HG03095 (cell line): ENCODE measurements at regions not wholly inside any gene's neighbourhood (a gene's known extent, or its start where the extent isn't known, plus 50 kb on each side); places are given as distances from the start of the nearest gene placed in this dataset.
"Not testable (repeated sequence)": the region's sequence is repeated elsewhere in the genome, so short reads cannot be mapped to it uniquely, and the experiment has no call there.

ENCODE experiments used
- ATAC-seq: cut with Tn5 transposase; IDR thresholded peaks from one replicate; pipeline ENCODE4 v1.9.1; 2021; ENCODE audit warnings: moderate library complexity; ENCODE audit not compliant: unreplicated experiment

- ATAC-seq: no peak
Measured at GRCh38 chr12:124476011-124476400, 91.4 kb downstream of the NCOR2 start.

DNA sequence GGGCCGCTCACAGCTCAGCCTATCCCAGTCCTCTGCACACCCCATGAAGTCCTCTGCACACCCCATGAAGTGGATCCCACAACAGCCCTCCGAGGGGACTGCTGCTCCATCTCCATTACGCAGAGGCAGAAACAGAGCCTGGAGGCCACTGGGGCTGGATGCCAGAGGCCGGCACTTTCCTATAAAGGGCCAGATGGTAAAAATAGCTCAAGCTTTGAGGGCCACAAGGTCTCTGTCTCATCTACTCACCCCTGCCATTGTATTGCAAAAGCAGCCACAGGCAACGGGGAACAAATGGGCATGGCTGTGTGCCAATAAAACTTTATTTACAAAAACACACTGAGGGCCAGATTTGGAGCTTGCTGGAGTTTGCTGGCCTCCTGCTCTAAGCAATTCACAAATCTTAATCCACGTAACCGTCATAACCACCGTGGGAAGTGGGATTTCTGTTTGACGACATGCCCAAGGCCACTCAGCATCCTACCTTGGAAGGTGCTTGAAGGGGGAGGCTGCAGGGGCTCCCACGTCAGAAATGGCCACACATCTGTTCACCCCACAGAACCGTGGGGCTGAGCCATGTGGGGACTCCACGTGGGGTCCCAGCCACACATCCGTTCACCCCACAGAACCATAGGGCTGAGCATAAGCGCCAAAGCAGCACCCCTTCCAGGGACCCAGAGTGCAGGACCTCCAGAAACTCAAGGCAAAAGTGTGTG, 92.0 kb downstream of the NCOR2 start:
- no peak for ATAC-seq

- no peak for ATAC-seq
Measured at GRCh38 chr12:124474709-124475108, 92.7 kb downstream of the NCOR2 start.

GRCh38 chr12:124472690-124473279, 94.6 kb downstream of the NCOR2 start:
- no peak for ATAC-seq

GRCh38 chr12:124471828-124472227, 95.6 kb downstream of the NCOR2 start:
- ATAC-seq: no peak

- no peak for ATAC-seq
Measured at GRCh38 chr12:124470806-124471205, 96.6 kb downstream of the NCOR2 start.

GRCh38 chr12:124470139-124470538, 97.3 kb downstream of the NCOR2 start:
- no peak for ATAC-seq

DNA sequence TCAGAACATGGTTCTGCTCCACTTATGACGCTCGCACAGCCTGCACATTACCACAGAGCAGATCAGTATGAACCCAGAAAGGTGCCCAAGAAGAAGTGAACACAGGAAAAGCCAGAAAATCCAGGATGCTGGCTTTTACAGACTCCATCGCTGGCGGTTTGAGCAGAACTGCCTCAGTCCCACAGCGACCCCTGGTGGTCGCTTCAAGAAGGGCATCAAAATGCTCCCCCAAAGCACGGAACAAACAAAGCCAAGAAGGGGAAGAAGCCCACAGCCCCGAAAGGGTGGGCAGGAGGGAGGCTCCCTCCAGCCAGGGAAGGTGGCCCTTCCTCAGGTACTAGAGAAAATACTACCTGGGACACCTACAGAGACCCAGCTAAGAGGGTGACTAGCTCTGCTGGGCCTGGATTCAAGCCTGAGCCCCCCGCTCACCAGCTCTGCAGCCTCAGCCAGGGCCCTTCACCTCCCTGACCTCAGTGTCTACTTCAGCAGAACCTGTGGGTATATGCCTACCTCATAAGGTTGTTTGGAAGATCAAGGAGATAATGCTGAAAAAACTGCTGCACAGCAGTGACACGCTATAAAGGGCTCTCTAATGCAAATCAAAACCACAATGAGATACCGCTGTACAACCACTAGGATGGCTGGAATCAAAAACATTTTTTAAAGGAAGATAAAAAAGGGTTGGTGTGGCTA, 98.1 kb downstream of the NCOR2 start:
- ATAC-seq: no peak

- ATAC-seq: not testable (repeated sequence)
Measured at GRCh38 chr12:124467549-124467948, 99.9 kb downstream of the NCOR2 start.

- peak; percentile 92 for ATAC-seq
Measured at GRCh38 chr12:124466216-124467128, 100.9 kb downstream of the NCOR2 start.

DNA sequence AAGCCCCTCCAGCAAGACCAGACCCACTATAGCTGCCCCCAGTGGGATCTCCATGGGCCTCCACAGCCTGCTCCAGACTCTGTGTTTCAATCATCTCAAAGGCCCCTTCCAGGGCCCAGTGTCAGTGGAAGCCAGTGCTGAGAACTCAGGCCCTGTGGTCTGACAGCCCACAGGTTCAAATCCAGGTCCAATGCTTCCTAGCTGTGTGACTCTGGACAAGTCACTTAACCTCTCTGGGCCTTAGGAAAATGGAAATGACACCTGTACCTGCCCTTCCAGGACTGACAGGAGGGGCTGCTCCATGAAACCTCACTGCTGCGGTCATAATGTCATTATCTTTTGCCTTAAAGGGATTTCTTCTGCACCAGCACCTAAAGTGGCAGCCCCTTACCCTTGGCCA, 101.9 kb downstream of the NCOR2 start:
- ATAC-seq: no peak

GRCh38 chr12:124464830-124465229, 102.6 kb downstream of the NCOR2 start:
- no peak for ATAC-seq

- no peak for ATAC-seq
Measured at GRCh38 chr12:124464062-124464461, 103.3 kb downstream of the NCOR2 start.

GRCh38 chr12:124463341-124463921, 104.0 kb downstream of the NCOR2 start:
- no peak for ATAC-seq

- no peak for ATAC-seq
Measured at GRCh38 chr12:124462750-124463149, 104.7 kb downstream of the NCOR2 start.

GRCh38 chr12:124461851-124462623, 105.4 kb downstream of the NCOR2 start:
- no peak for ATAC-seq

DNA sequence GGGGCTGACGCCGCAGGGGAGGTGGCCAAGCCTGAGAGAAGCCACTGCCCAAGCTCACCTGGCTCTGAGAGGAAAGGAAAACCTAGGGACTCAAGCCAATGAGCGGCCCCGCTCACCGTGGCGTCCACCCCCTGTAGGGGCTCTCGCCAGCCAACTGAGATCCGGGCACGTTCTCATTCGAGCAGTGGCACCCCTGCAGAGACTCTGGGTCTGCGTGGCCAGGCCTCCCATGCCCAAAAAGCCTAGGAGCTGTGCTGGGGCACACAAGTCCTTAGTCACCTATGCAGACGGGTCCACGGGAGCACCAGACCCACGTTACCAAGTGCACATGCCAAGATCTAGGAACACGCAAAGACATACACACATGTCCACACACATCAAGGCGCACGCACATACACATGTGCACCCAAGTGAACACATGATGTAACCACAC, 106.2 kb downstream of the NCOR2 start:
- no peak for ATAC-seq

- no peak for ATAC-seq
Measured at GRCh38 chr12:124460771-124461170, 106.6 kb downstream of the NCOR2 start.

DNA sequence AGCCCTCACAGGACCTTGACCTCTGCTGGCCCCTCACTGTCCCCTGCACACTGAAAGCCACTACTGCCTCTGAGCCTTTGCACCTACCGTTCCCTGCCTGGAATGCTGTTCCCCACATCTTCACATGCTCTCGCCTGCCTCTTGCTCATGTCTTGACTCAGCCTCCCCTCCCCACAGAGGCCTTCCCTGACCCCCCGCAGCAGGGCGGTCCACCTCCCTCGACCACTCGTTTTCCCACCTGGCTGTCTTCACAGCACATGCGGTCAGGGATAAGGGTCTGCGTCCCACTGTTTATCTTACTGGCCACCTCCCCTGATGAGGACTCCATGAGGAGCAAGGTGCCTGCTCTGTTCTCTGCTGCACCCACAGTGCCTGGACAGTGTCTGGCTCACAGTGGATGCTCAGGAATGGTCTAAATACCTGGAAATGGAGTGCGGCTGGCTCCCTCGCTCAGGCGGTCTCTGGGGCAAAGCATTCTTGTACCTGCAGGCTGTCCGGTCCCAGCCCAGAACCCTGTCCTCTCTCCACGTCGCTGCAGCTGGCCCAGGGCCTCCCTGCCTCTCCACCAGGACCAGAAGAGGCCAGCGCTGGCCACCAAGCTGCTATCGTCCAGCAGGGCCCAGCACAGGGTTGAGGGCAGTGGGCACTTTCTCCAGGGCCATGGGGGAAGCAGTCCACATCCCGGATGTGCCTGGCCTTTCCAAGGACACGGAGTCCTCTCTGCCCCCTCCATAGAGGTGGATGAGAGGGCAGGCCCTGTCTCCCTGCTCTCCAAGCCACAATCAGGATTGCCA, 107.4 kb downstream of the NCOR2 start:
- ATAC-seq: no peak
